GM12878 (cell line): ENCODE measurements at regions not wholly inside any gene's neighbourhood (a gene's known extent, or its start where the extent isn't known, plus 50 kb on each side); places are given as distances from the start of the nearest gene placed in this dataset.

Experiments
- ATF3 ChIP-seq: IDR thresholded peaks from 2 replicates; pipeline ENCODE4 v1.6.1; 2011; ENCODE audit warnings: low read depth, mild to moderate bottlenecking, low read length, moderate library complexity, borderline replicate concordance; ENCODE audit errors: extremely low read depth
- BMI1 ChIP-seq: fragments of 450-650 bp; IDR thresholded peaks from 2 replicates; pipeline ENCODE4 v1.6.1; 2016; ENCODE audit warnings: mild to moderate bottlenecking, moderate library complexity, borderline replicate concordance
- RELB ChIP-seq: fragments of 450-650 bp; IDR thresholded peaks from 2 replicates; pipeline ENCODE4 v1.6.1; 2017; ENCODE audit warnings: low read depth, mild to moderate bottlenecking, moderate library complexity
- SREBF1 ChIP-seq: IDR thresholded peaks from 2 replicates; pipeline ENCODE4 v1.6.1; 2012; ENCODE audit warnings: mild to moderate bottlenecking, low read length
- TF ChIP-seq, protein P1 (sequence below): fragments of 450-650 bp; IDR thresholded peaks from 2 replicates; pipeline ENCODE4 v1.6.1; 2017; ENCODE audit warnings: mild to moderate bottlenecking, moderate library complexity
- TF ChIP-seq, protein P2 (sequence below): IDR thresholded peaks from 2 replicates; pipeline ENCODE4 v1.6.1; 2011; ENCODE audit warnings: borderline replicate concordance, low read depth, mild to moderate bottlenecking, moderate library complexity, low read length; ENCODE audit not compliant: insufficient read depth, poor library complexity, severe bottlenecking

GRCh38 chr12:118748478-118749380, 232.6 kb upstream of the SRRM4 start (continued):
- TF ChIP-seq, protein P1, sequence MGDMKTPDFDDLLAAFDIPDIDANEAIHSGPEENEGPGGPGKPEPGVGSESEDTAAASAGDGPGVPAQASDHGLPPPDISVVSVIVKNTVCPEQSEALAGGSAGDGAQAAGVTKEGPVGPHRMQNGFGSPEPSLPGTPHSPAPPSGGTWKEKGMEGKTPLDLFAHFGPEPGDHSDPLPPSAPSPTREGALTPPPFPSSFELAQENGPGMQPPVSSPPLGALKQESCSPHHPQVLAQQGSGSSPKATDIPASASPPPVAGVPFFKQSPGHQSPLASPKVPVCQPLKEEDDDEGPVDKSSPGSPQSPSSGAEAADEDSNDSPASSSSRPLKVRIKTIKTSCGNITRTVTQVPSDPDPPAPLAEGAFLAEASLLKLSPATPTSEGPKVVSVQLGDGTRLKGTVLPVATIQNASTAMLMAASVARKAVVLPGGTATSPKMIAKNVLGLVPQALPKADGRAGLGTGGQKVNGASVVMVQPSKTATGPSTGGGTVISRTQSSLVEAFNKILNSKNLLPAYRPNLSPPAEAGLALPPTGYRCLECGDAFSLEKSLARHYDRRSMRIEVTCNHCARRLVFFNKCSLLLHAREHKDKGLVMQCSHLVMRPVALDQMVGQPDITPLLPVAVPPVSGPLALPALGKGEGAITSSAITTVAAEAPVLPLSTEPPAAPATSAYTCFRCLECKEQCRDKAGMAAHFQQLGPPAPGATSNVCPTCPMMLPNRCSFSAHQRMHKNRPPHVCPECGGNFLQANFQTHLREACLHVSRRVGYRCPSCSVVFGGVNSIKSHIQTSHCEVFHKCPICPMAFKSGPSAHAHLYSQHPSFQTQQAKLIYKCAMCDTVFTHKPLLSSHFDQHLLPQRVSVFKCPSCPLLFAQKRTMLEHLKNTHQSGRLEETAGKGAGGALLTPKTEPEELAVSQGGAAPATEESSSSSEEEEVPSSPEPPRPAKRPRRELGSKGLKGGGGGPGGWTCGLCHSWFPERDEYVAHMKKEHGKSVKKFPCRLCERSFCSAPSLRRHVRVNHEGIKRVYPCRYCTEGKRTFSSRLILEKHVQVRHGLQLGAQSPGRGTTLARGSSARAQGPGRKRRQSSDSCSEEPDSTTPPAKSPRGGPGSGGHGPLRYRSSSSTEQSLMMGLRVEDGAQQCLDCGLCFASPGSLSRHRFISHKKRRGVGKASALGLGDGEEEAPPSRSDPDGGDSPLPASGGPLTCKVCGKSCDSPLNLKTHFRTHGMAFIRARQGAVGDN = no peak
- TF ChIP-seq BMI1 (no peak), SREBF1 (no peak), RELB (no peak), ATF3 (no peak)
- TF ChIP-seq, protein P2, sequence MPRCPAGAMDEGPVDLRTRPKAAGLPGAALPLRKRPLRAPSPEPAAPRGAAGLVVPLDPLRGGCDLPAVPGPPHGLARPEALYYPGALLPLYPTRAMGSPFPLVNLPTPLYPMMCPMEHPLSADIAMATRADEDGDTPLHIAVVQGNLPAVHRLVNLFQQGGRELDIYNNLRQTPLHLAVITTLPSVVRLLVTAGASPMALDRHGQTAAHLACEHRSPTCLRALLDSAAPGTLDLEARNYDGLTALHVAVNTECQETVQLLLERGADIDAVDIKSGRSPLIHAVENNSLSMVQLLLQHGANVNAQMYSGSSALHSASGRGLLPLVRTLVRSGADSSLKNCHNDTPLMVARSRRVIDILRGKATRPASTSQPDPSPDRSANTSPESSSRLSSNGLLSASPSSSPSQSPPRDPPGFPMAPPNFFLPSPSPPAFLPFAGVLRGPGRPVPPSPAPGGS = no peak
